ENCODE measurements at regions not wholly inside any gene's neighbourhood (a gene's known extent, or its start where the extent isn't known, plus 50 kb on each side); places are given as distances from the start of the nearest gene placed in this dataset.
"Not testable (repeated sequence)": the region's sequence is repeated elsewhere in the genome, so short reads cannot be mapped to it uniquely, and the experiment has no call there.

DNA sequence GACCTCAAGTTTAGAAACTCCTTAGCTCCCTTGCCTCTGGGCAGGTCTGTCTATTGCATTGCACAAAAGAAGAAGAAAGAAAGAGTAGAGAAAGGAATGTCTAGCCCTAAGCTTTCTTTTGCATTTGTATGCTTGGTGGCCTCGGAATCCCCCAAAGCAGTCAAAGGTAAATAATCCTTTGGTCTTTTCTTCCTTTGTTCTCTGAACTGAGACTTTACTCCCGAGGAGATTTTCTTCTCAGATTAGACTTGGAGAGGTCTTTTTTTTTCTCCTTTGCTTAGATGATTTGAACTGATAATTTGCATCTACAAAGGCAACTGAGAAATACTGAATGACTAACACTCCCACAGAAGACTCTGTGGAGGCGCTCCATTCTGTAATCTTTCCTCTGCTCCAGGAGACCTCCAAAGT is 93.2 kb downstream of the AKR1D1 start:
- H3K4me3 Mint-ChIP-seq: no peak overlapping the region
- CTCF ChIA-PET: no interaction called here
- H3K27ac Mint-ChIP-seq: no peak overlapping the region
- DNase-seq: no peak
- intact Hi-C loops (cut with micrococcal nuclease): loop anchor here (10.0 kb wide), 1 partner anchor 455 kb away; no protein-coding TSS in a partner anchor
- H3K9me3 Mint-ChIP-seq: peaks cover 12% of the 10 kb centered on the region
- peaks cover 20% of the 10 kb centered on the region for H3K27me3 Mint-ChIP-seq (ENCODE audit: low read depth)
- H3K4me1 Mint-ChIP-seq (ENCODE audit: low read depth): peaks cover 5% of the 10 kb centered on the region
- peaks cover 2% of the 10 kb centered on the region for H3K36me3 Mint-ChIP-seq (ENCODE audit: low read depth)

DNA sequence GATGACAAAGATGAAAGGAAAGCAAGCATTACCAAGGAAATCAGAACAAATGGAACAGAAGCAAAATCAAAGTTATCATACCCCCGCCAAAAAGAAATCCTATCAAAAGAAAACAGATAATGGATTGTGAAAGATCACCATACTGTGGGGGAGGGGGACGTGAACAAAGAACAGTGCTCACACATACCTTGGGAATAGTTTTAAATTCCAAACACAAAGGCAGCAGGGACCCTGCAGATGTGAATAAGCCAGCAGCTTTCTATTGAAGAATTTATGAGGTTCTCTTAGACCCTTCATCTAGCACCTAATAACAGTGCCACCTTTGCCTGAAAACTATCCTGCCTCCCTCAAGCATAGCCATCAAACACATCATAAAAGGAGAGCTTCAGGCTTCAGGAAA is 94.0 kb downstream of the AKR1D1 start:
- CTCF ChIA-PET: interaction anchor here (1.6 kb wide), 1 partner anchor 9 kb away, joined by 6 read pairs; no protein-coding TSS in a partner anchor
- Mint-ChIP-seq H3K27ac (no peak overlapping the region), H3K9me3 (peaks cover 8% of the 10 kb centered on the region), H3K4me3 (no peak overlapping the region), H3K36me3 (ENCODE audit: low read depth) (peaks cover 2% of the 10 kb centered on the region), H3K27me3 (ENCODE audit: low read depth) (peaks cover 23% of the 10 kb centered on the region), H3K4me1 (ENCODE audit: low read depth) (peaks cover 5% of the 10 kb centered on the region)
- intact Hi-C loops (cut with micrococcal nuclease): no loop called here
- DNase-seq: no peak

DNA sequence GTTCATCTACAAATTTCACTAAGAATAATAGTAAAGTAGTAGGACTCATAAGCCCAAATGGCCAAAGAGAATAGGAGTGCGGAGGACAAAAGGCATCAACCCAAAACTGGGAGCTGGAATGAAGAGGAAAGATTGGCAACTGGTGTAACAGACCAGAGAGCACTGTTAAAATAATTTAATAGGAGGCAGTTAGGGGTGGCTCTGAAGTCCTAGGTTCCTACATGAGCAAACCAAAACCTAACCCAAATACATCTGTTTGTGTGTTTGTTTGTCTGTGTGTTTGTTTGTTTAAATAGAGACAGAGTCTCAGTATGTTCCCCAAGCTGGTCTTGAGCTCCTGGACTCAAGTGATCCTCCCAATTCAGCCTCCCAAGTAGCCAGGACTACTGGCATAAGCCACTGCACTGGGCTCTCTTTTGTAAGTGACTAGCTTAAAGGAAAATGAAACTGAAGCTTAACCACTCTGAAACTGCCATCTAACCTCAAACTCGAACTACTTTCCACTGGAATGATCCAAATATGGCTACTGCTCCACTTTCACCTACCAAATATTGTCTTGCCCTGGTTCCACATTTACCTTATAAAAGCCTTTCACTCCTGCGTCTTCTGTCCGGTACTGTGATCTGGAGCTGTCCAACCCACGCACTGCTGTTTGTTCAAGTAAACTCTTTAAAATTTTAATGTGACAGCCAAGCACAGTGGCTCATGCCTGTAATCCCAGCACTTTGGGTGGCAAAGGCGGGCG is 94.9 kb downstream of the AKR1D1 start:
- no peak overlapping the region for H3K4me3 Mint-ChIP-seq
- intact Hi-C loops (cut with micrococcal nuclease): no loop called here
- CTCF ChIA-PET: interaction anchor here (1.6 kb wide), 1 partner anchor 10 kb away, joined by 6 read pairs; no protein-coding TSS in a partner anchor
- H3K27ac Mint-ChIP-seq: no peak overlapping the region
- H3K36me3 Mint-ChIP-seq (ENCODE audit: low read depth): no peaks in the 10 kb centered on the region
- H3K27me3 Mint-ChIP-seq (ENCODE audit: low read depth): peaks cover 23% of the 10 kb centered on the region
- peaks cover 8% of the 10 kb centered on the region for H3K9me3 Mint-ChIP-seq
- DNase-seq: no peak
- peaks cover 5% of the 10 kb centered on the region for H3K4me1 Mint-ChIP-seq (ENCODE audit: low read depth)

DNA sequence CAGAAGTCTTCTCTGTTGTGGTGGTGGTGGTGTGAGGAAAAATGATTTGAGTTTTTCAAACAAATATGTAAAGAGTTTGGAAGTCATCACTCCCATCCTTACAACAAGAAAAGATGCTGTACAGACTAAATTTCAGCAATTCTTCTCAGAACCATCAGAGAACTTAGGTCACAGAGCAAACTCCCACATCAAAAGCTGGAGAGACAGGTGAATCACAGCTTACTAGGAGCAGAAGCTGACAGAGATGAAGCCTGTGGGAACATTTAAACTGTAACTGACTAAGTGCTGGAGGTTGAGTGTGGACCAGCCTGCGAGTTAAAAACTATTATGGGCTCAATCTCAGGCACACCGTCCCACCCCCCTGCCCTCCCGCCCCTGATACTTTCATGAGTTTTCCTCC is 97.3 kb downstream of the AKR1D1 start:
- peaks cover 5% of the 10 kb centered on the region for H3K4me1 Mint-ChIP-seq (ENCODE audit: low read depth)

DNA sequence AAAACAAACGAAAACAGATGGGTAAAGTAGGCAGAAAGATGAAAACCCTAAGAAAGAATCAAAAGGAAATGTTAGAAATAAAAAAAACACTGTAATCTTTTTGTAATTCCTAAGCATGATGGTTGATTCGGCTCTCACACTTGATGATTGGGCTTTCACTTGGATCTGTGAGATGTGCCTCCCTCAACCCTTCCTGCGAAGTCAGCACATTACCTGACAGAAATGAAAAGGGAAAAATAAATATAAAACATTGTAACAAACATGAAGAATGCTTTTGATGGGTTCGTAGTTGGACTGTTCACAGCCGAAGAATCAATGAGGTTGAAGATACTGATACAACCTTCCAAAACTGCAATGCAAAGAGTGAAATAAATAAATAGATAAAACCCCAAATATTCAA is 99.8 kb downstream of the AKR1D1 start:
- H3K9me3 Mint-ChIP-seq: peaks cover 8% of the 10 kb centered on the region
- CTCF ChIA-PET: no interaction called here
- no peak overlapping the region for H3K27ac Mint-ChIP-seq

More for the DNA sequence above, 97.3 kb downstream of the AKR1D1 start:
- Mint-ChIP-seq H3K27ac (no peak overlapping the region), H3K36me3 (ENCODE audit: low read depth) (no peaks in the 10 kb centered on the region), H3K9me3 (peaks cover 8% of the 10 kb centered on the region), H3K4me3 (no peak overlapping the region), H3K27me3 (ENCODE audit: low read depth) (peaks cover 17% of the 10 kb centered on the region)
- CTCF ChIA-PET: no interaction called here
- DNase-seq: no peak
- intact Hi-C loops (cut with micrococcal nuclease): no loop called here

DNA sequence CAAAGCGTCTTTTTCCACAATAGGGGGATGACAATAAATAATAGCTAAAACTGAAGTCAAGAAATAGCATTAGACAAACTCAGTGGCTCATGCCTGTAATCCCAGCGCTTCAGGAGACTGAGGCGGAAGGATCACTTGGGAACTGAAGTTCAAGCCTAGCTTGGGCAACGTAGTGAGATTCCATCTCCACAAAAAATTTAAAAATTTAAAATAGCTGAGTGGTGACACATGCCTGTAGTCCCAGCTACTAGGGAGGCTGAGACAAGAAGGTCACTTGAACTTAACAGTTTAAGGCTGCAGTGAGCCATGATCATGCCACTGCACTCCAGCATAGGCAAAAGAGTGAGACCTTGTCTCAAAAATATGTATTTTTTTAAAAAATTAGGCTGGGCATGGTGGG is 107.9 kb downstream of the AKR1D1 start:
- DNase-seq: no peak
- no peaks in the 10 kb centered on the region for H3K4me1 Mint-ChIP-seq (ENCODE audit: low read depth)
- peaks cover 9% of the 10 kb centered on the region for H3K27me3 Mint-ChIP-seq (ENCODE audit: low read depth)
- no peak overlapping the region for H3K4me3 Mint-ChIP-seq
- H3K36me3 Mint-ChIP-seq (ENCODE audit: low read depth): no peaks in the 10 kb centered on the region
- CTCF ChIA-PET: interaction anchor here (0.6 kb wide), 1 partner anchor 23 kb away, joined by 3 read pairs; no protein-coding TSS in a partner anchor
- peaks cover 7% of the 10 kb centered on the region for H3K9me3 Mint-ChIP-seq
- H3K27ac Mint-ChIP-seq: no peak overlapping the region
- intact Hi-C loops (cut with micrococcal nuclease): no loop called here

More for the DNA sequence above, 99.8 kb downstream of the AKR1D1 start:
- no peak for DNase-seq
- Mint-ChIP-seq H3K4me1 (ENCODE audit: low read depth) (peaks cover 2% of the 10 kb centered on the region), H3K4me3 (no peak overlapping the region), H3K36me3 (ENCODE audit: low read depth) (no peaks in the 10 kb centered on the region), H3K27me3 (ENCODE audit: low read depth) (peaks cover 8% of the 10 kb centered on the region)
- intact Hi-C loops (cut with micrococcal nuclease): no loop called here

DNA sequence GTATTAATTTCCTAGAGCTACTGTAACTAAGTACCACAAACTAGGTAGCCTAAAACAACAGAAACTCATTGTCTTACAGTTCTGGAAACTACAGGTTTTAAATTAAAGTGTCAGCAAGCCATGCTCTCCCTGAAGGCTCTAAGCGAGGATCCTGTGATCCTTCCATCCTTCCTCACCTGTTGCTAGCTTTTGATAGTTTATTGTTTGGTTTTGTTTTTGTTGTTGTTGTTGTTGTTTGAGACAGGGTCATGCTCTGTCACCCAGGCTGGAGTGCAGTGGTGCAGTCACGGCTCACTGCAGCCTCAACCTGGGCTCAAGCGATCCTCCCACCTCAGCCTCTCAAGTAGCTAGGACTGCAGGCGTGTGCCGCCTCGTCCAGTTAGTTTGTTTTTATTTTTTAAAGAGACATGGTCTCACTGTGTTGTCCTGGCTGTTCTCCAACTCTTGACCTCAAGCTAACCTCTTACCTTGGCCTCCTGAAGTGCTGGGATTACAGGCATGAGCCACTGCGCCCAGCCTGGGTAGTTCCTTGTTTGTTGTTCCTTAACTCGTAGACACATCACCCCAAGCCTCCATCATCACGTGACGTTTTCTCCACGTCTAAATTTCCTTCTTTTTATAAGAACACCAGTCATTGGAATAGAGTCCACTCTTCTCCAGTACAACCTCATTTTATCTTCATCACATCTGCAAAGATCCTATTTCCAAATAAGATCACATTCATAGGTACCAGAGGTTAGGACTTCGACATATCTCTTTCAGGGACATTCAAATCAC is 109.1 kb downstream of the AKR1D1 start:
- Mint-ChIP-seq H3K4me1 (ENCODE audit: low read depth) (no peaks in the 10 kb centered on the region), H3K27ac (no peak overlapping the region)
- CTCF ChIA-PET: no interaction called here

DNA sequence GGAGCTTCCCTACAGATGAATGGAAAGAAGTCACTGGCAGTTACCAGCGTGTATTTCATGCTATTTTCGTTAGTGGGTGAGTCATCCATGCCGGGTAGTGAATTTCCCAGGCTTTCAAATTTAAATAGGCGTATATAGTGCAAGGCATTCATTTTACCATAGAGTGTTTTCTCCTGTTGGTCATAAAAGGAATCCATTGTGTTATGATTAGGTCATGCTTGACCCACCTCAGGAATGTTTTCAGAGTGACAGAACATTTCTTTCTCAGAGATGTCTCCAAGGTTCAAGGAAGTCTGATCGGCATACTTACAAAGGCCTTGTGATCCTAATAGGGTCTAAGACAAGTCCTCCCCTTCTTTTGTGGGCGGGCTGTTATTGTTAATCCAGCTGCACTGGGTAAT is 110.7 kb downstream of the AKR1D1 start:
- Mint-ChIP-seq H3K4me1 (ENCODE audit: low read depth) (no peaks in the 10 kb centered on the region), H3K4me3 (no peak overlapping the region), H3K27ac (no peak overlapping the region), H3K27me3 (ENCODE audit: low read depth) (peaks cover 11% of the 10 kb centered on the region), H3K36me3 (ENCODE audit: low read depth) (no peaks in the 10 kb centered on the region), H3K9me3 (peaks cover 7% of the 10 kb centered on the region)
- intact Hi-C loops (cut with micrococcal nuclease): no loop called here
- CTCF ChIA-PET: no interaction called here
- no peak for DNase-seq

More for the DNA sequence above, 109.1 kb downstream of the AKR1D1 start:
- Mint-ChIP-seq H3K36me3 (ENCODE audit: low read depth) (no peaks in the 10 kb centered on the region), H3K4me3 (no peak overlapping the region), H3K27me3 (ENCODE audit: low read depth) (peaks cover 9% of the 10 kb centered on the region), H3K9me3 (peaks cover 7% of the 10 kb centered on the region)
- DNase-seq: no peak
- intact Hi-C loops (cut with micrococcal nuclease): no loop called here

DNA sequence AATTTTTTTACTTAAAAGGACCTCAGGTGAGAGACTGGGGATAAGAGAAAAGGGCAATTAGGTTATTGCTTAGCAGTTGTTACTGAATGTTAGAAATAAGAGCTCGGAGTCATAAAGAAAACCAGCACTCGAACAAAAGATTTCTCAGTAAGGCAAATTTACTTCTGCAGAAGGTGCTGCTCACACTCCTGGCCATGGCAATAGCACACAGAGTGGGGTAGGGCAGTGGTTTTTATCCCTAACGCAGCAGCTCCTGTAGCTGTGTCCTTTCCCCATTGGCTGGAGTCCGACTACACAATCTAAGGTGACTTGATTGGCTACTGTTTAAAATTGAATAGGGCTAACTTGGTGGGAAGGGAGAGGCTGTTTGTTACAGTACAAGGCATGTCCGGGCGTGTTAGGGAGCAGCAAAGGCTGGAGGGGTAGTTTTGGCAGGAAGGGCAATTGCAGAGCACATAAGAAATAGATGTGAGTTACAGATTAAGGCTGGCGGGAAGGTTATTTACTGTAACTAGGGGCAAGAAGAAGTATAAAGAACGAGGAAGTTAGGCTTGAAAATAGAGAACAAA is 112.1 kb downstream of the AKR1D1 start:
- no peak overlapping the region for H3K27ac Mint-ChIP-seq
- no peak overlapping the region for H3K4me3 Mint-ChIP-seq
- intact Hi-C loops (cut with micrococcal nuclease): no loop called here
- peaks cover 7% of the 10 kb centered on the region for H3K9me3 Mint-ChIP-seq
- no peaks in the 10 kb centered on the region for H3K4me1 Mint-ChIP-seq (ENCODE audit: low read depth)
- DNase-seq: no peak
- H3K36me3 Mint-ChIP-seq (ENCODE audit: low read depth): no peaks in the 10 kb centered on the region
- CTCF ChIA-PET: interaction anchor here (0.6 kb wide), 1 partner anchor 517 kb away, joined by 3 read pairs; no protein-coding TSS in a partner anchor
- peaks cover 11% of the 10 kb centered on the region for H3K27me3 Mint-ChIP-seq (ENCODE audit: low read depth)

DNA sequence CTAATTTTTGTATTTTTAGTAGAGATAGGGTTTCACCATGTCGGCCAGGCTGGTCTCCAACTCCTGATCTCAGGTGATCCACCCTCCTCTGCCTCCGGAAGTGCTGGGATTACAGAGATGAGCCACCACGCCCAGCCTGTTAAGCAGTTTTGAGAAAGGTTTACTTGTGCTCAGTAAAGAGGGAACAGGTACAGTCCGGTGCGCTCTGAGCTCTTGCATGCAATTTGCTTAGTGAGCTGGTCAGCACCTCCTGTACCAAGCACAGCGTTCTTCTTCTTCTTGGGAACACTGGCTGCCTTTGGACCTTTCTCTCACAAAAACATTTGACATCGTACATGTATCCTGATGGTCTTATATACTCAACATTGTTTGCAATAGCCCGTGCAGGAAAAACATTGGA is 118.3 kb downstream of the AKR1D1 start:
- CTCF ChIA-PET: no interaction called here
- no peak for DNase-seq
- H3K4me3 Mint-ChIP-seq: no peak overlapping the region
- H3K27ac Mint-ChIP-seq: no peak overlapping the region
- no peaks in the 10 kb centered on the region for H3K4me1 Mint-ChIP-seq (ENCODE audit: low read depth)
- intact Hi-C loops (cut with micrococcal nuclease): no loop called here
- H3K9me3 Mint-ChIP-seq: no peaks in the 10 kb centered on the region
- H3K27me3 Mint-ChIP-seq (ENCODE audit: low read depth): peaks cover 2% of the 10 kb centered on the region
- no peaks in the 10 kb centered on the region for H3K36me3 Mint-ChIP-seq (ENCODE audit: low read depth)

DNA sequence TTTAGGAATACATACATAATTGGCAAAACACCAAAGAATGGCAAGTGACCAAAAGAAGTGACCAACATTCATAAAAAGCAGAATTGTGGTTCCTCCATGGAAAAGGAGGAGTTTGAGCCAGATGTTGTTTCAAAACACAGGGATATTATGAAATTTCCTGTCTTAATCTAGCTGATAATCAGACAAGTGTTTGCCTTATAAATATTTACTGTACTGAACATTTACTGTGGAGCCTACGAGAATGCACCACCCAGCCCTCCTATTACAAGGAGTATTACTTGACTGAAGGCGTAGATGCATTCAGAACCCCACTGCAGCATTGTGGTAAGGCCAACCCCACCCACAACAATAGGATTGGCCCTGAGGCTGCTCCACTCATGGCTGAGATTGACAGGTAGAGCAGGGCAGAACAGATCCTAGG is 118.9 kb downstream of the AKR1D1 start:
- no peak for DNase-seq
- Mint-ChIP-seq H3K27me3 (ENCODE audit: low read depth) (peaks cover 2% of the 10 kb centered on the region), H3K4me3 (no peak overlapping the region), H3K27ac (no peak overlapping the region), H3K9me3 (no peaks in the 10 kb centered on the region), H3K36me3 (ENCODE audit: low read depth) (no peaks in the 10 kb centered on the region), H3K4me1 (ENCODE audit: low read depth) (no peaks in the 10 kb centered on the region)
- CTCF ChIA-PET: no interaction called here
- intact Hi-C loops (cut with micrococcal nuclease): no loop called here

DNA sequence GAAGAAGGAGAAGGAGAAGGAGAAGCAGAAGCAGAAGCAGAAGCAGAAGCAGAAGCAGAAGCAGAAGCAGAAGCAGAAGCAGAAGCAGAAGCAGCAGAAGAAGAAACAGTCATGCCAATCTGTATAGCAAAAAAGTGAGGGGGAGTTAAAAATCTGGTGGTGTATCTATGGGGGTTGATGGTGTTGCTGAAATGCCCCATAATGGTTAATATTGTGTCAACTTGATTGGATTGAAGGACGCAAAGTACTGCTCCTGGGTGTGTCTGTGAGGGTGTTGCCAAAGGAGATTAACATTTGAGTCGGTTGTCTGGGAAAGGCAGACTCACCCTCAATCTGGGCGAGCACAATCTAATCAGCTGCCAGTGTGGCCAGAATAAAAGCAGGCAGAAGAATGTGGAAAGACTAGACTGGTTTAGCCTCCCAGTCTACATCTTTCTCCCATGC is 120.3 kb downstream of the AKR1D1 start:
- DNase-seq; H3K36me3 Mint-ChIP-seq (ENCODE audit: low read depth); H3K4me1 Mint-ChIP-seq (ENCODE audit: low read depth); CTCF ChIA-PET; H3K27me3 Mint-ChIP-seq (ENCODE audit: low read depth); H3K27ac Mint-ChIP-seq; H3K9me3 Mint-ChIP-seq; intact Hi-C loops (cut with micrococcal nuclease); H3K4me3 Mint-ChIP-seq: not testable (repeated sequence)

All from activated naive CD4-positive, alpha-beta T cell treated with anti-CD3 and anti-CD28 coated beads for 36 hours (primary cell).